Right lobe of liver (tissue), 4 donors: ENCODE measurements at regions not wholly inside any gene's neighbourhood (a gene's known extent, or its start where the extent isn't known, plus 50 kb on each side); places are given as distances from the start of the nearest gene placed in this dataset.

Experiments
- CTCF ChIP-seq, 4 donors: fragments of 200-600 bp in 3 of 4; fragments of 450-650 bp in 1 of 4; IDR thresholded peaks; one replicate each; pipeline versions ENCODE4 v1.5.1 to v1.8.0; 2016 to 2022; ENCODE audit warnings: antibody characterized with exemption in 4 of 4, mild to moderate bottlenecking in 2 of 4
- POLR2A ChIP-seq: fragments of 450-650 bp; IDR thresholded peaks from one replicate; pipeline ENCODE4 v1.6.1; 2017; ENCODE audit warnings: antibody characterized with exemption, mild to moderate bottlenecking
- donor health status: DM: no; HTN: no; CAD: no.
- donor health status: DM: no; HTN: no; CAD: no.
- donor health status: DM: no; HTN: yes; CAD: no.

GRCh38 chr6:25100288-25100687 lies 164.5 kb upstream of the RIPOR2 start:
- TF ChIP-seq POLR2A (no peak), CTCF (IDR thresholded peaks at IDR 0.05) (no peak)
